Activated CD8-positive, alpha-beta memory T cell treated with anti-CD3 and anti-CD28 coated beads, Interleukin-2, amount 50 U/mL, for 48 hours (primary cell): ENCODE measurements at regions not wholly inside any gene's neighbourhood (a gene's known extent, or its start where the extent isn't known, plus 50 kb on each side); places are given as distances from the start of the nearest gene placed in this dataset.
"Not testable (repeated sequence)": the region's sequence is repeated elsewhere in the genome, so short reads cannot be mapped to it uniquely, and the experiment has no call there.

Experiments used
- DNase-seq: peaks from one replicate; pipeline ENCODE4 v3.0.0-alpha.2; 2020

DNA sequence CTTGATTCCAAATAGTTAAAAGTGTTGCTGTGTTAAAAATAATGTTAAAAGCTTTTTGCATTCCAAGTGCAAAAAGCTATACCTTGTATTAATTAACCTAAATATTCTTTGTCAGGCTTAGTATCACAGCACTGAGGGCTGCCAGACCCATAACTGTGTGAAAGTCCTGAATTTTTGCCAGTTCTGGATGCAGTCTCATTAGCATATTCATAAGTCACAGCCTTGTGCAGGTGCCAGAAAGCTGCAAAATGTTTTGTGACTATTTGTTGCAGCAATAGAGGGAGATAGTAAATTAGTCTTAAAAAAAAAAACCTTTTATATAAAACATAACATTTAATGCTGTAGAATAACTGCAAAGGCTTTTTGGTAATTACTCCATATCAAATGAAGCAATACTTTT is 56.6 kb downstream of the SLITRK1 start:
- no peak for DNase-seq

DNA sequence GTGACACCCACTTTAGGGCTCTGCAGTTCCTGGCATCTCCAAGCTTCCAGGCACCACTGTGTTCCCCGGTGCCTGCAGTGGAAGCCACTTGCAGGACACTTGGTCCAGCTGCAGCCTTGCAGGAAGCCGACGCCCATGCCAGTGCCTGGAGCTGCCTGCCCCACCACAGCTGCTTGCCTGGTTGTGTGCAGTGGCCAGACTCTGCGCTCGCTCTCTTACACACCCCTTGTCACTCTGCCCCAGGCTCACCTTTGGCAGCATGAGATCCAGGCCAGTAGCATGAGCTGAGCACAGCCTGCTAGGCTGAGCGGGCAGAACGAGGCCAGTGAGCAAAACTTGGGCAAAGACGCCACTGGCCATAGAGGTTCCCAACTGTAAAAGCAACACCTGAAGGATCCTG is 57.7 kb downstream of the SLITRK1 start:
- DNase-seq: no peak

DNA sequence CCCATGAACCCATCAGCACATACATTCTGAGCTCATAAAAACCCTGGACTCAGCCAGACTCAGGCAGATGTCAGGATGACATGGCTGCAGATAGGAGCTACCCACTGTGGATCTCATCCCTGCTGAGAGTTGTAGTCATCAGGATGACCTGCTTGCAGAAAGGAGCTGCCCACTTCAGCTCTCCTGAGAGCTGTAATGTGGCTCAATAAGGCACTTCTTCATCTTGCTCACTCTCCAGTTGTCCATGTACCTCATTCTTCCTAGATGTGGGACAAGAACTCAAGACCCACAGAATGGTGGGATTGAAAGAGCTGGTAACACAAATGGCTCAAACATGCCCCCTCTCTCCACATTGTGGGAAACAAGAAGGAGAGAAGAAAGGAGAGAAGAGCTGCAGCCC is 58.2 kb downstream of the SLITRK1 start:
- DNase-seq: no peak

DNA sequence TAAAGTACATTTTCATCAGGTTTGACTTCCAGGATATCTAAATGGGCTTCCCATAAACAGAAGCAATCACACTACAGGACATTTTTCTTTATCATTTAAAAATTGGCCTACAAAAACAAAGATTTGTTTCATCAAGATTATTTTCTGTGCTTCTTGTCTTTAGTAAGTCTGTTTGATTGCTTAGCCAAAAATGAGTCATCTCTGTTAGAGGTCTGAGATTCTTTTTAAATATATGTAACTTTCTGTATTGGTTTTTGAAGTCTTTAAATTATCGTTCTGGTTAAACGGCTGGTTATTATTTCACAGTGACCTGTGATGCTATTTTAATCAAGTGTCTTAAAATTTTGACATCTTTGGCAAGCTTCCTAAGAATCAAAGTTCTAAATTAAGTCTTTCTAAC is 62.7 kb downstream of the SLITRK1 start:
- DNase-seq: no peak

GRCh38 chr13:83819156-83819555 is 63.1 kb downstream of the SLITRK1 start:
- no peak for DNase-seq

DNA sequence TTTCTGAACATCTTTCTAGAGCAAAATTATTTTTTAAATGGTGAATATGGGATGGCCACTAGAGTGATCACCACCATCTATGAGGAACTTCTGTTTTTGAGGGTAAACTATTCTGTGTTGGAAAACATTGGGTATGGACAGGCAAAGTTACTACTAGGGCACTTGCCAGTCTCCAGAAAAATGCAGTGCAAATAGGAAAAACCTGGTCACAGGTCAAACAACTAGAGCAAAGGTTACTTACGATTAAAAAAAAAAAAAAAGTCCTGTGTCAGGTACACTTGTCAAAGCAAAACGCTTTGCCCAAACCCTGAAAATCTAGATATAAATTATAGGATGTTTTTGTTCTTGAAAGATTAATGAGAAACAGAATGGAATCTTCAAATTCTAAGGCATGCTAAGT is 66.2 kb downstream of the SLITRK1 start:
- DNase-seq: no peak

- no peak for DNase-seq
Observed at GRCh38 chr13:83815598-83815997, 66.7 kb downstream of the SLITRK1 start.

DNA sequence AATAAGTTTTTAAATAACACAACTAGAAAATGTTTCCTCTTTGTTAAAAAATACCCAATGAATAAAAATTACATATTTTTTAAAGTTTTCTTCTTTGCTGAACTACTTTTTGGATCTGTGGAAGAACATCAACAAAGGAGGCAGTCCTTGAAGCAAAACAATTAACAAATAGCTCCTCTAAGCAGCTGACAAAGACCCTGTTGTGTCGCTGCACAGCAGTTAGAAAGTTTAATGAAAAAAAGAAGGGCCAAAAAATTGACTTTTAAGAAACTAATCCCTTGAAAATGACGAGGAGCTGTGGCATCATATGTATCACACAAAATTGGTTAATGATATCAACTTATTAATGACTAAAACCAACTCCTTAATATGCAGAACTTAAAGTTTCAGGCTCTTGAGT is 72.1 kb downstream of the SLITRK1 start:
- DNase-seq: no peak

DNA sequence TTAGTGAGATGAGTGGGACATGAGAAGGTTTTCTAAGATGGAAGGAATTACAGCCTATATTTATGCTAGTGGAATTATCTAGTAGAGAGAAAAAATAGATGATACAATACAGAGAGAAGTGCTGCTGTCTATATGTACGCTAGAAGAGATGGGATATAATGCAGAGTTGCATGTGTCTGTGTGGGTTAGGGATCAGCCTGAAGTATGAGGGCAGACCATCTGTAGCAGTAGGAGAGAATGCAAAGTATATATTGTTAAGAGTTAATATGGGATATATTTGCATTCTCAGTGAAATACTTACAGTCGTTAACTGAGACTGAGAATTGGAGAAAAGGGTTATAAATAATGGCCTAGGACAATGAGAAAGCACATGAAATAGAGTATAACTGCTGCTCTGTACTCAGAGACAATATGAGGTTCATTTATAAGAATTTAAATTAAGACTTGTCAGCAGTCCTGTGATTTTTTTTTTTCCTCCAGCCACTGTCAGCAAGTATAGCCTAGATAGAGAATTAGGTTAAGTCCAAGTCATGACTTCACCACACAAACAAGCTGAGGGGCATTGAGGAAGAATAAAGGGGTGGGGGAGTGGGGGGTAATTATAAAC is 77.8 kb downstream of the SLITRK1 start:
- DNase-seq: no peak

DNA sequence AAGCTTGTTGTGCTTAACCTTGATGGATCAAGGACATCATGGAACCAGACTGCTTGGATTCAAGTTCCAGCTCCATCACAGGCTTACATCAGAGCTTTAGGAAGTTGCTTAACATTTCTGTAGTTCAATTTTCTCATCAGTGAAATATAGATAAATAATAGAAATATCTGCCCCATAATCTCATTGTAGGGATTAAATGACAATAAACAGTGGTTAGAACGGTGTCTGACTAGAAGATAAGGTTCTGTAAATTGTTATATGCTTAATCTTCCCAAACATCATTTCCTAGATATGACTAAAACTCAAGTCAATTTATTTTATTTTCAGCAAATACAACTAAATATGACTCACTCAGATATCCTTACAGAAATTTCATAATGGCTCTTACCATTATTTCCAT is 83.5 kb downstream of the SLITRK1 start:
- no peak for DNase-seq

DNA sequence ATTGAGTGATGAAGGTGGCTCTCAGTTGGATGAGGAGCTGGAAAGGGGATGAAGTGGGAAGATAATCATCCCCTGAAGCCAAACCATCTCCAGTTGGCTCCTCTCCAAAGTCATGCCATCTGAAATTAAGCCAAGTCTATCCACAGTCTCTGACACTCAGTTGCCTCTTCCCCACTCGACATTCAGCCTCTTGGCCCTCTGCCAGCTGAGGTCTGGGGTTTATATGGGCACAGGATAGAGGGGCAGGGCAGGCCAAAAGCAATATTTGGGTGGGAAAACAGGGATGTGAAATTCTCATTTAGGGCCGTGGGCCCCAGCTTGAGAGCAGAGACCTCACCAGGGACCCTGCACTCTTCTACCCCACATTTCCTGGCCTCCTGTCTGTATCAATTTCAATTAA is 85.9 kb downstream of the SLITRK1 start:
- DNase-seq: no peak

DNA sequence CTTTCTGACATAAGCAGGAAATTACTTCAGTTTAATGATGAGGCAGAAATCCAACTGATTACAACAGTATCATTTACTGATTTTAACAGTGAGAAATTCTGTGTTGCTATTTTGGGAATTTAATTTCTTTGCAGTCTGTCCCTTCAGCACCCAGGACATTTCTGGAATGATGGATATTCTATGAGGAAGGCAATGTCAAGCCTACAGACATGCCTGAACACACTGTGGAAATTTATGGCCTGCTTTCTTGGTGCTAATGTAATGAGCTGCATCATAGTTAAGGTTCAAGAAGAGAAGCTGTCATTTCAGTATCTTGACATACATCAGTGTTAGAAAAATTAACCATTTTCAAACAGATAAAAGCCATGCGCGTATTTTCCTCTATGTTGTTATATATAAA is 87.7 kb downstream of the SLITRK1 start:
- DNase-seq: no peak

GRCh38 chr13:83780227-83780626 is 102.0 kb downstream of the SLITRK1 start:
- no peak for DNase-seq

- DNase-seq: no peak
Observed at GRCh38 chr13:83773961-83774360, 108.3 kb downstream of the SLITRK1 start.

- no peak for DNase-seq
Observed at GRCh38 chr13:83765796-83766195, 116.5 kb downstream of the SLITRK1 start.

GRCh38 chr13:83761631-83762030 is 120.6 kb downstream of the SLITRK1 start:
- no peak for DNase-seq

DNA sequence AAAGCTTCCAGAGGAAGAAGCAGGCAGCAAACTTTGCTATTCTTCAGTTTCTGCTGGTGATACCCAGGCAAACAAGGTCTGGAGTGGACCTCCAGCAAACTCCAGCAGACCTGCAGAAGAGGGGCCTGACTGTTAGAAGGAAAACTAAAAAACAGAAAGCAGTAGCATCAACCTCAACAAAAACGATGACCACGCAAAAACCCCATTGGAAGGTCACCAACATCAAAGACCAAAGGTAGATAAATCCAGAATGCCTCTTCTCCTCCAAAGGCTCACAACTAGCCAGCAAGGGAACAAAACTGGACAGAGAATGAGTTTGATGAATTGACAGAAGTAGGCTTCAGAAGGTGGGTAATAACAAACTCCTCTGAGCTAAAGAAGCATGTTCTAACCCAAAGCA is 127.1 kb downstream of the SLITRK1 start:
- DNase-seq: not testable (repeated sequence)

- DNase-seq: no peak
Observed at GRCh38 chr13:83753912-83754624, 128.2 kb downstream of the SLITRK1 start.

GRCh38 chr13:83752141-83752540 is 130.1 kb downstream of the SLITRK1 start:
- DNase-seq: no peak

- DNase-seq: no peak
Observed at GRCh38 chr13:83740622-83741021, 141.7 kb downstream of the SLITRK1 start.

DNA sequence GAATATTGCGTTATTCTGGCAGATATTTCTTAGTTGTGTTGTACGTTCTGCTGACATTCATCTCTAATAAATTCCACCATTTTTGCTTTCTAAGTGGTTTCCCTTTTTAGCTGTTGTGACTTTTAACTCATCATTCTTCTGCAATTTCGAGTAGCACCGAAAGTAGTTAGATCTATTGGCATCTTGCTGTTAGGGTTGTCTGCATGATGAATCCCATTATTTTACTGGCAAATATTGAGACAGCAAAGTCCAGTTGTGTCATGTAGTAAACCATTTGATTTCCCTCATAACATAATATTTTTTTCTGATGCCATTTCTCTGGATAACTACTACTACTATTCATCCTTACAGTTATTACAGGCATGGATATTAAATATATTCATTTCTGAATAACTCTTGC is 143.9 kb downstream of the SLITRK1 start:
- no peak for DNase-seq

DNA sequence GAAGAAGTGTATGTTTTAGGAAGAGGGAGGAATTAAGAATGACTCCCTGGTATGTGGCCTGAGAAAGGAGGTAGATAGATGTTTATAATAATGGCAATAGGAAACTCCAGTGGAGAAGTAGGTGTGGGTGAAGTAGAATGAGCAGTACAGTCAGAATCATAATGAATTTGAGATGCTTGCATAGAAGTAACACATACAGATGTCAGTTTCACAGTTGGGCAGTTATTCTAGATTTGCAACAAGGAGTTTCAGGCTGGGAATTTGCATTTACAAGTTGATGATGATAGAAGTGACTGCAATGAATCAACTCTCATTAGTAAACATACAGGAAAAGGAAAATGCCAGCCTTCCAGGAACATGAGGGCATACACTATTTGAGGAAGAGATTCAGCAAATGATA is 149.0 kb downstream of the SLITRK1 start:
- no peak for DNase-seq

DNA sequence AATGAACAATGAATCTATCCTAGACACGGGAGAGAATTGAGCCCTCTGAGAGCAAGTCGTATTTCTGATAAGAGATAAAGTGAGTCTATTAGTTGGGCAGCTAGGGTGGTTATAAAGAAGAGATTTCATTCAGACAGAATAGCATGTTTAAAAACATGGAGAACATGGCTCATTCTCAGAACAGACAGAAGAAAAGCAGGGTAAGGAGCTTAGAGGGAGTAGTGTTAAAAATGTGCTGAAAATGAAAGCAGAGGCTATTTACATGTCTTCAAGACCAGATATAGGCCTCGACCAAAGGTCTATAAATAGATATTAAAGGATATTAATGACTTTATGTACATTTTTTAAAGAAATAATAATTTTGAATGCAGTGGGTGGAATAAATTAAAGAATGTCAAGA is 149.5 kb downstream of the SLITRK1 start:
- DNase-seq: no peak

- no peak for DNase-seq
Observed at GRCh38 chr13:83731113-83731512, 151.2 kb downstream of the SLITRK1 start.

DNA sequence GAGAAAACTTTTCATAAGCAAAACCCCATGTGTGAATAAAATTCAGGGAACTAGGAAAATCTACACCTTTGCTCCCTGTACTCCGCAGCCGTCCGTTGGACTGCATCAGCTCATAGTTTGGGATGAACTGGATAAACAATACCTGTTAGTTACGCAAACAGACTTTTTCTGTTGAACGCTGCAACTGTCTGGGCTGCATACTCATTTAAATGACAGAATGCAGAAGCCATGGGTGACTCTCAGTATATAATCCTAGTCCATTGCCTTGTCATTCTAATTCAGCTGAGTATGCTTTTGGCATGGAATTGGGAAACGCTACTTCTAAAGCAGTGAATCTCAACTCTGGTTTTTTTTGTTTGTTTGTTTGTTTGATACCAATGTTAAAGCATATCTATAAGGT is 151.6 kb downstream of the SLITRK1 start:
- no peak for DNase-seq
